Activated T-cell treated with anti-CD3 and anti-CD28 coated beads, Interleukin-2, amount 50 U/mL, for 1 hour (primary cell): ENCODE measurements at regions not wholly inside any gene's neighbourhood (a gene's known extent, or its start where the extent isn't known, plus 50 kb on each side); places are given as distances from the start of the nearest gene placed in this dataset.

Experiments used
- DNase-seq: peaks from one replicate; pipeline ENCODE4 v3.0.0-alpha.2; 2020

GRCh38 chr13:107078229-107078765 is 510.4 kb upstream of the ARGLU1 start:
- DNase-seq = no peak

- no peak for DNase-seq
These were observed 508.9 kb upstream of the ARGLU1 start for GRCh38 chr13:107076801-107077200.

- no peak for DNase-seq
These were observed 507.6 kb upstream of the ARGLU1 start for GRCh38 chr13:107075576-107075975.

- no peak for DNase-seq
These were observed 502.9 kb upstream of the ARGLU1 start for GRCh38 chr13:107070792-107071191.

- DNase-seq = no peak
These were observed 501.3 kb upstream of the ARGLU1 start for GRCh38 chr13:107069108-107069776.

- DNase-seq = no peak
These were observed 499.4 kb upstream of the ARGLU1 start for GRCh38 chr13:107067381-107067780.

GRCh38 chr13:107066355-107066754 is 498.4 kb upstream of the ARGLU1 start:
- no peak for DNase-seq

GRCh38 chr13:107065036-107065435 is 497.1 kb upstream of the ARGLU1 start:
- DNase-seq = no peak

GRCh38 chr13:107057028-107057631 is 489.2 kb upstream of the ARGLU1 start:
- DNase-seq = no peak

GRCh38 chr13:107043021-107043956 is 475.4 kb upstream of the ARGLU1 start:
- DNase-seq = no peak

GRCh38 chr13:107035778-107036177 is 467.8 kb upstream of the ARGLU1 start:
- no peak for DNase-seq

GRCh38 chr13:107035186-107035585 is 467.2 kb upstream of the ARGLU1 start:
- DNase-seq = no peak

- no peak for DNase-seq
These were observed 466.4 kb upstream of the ARGLU1 start for GRCh38 chr13:107034236-107034872.

GRCh38 chr13:107031716-107032115 is 463.8 kb upstream of the ARGLU1 start:
- no peak for DNase-seq

GRCh38 chr13:107028751-107029150 is 460.8 kb upstream of the ARGLU1 start:
- no peak for DNase-seq

GRCh38 chr13:107025991-107026390 is 458.1 kb upstream of the ARGLU1 start:
- no peak for DNase-seq

- no peak for DNase-seq
These were observed 455.4 kb upstream of the ARGLU1 start for GRCh38 chr13:107023335-107023734.

GRCh38 chr13:107020393-107020792 is 452.5 kb upstream of the ARGLU1 start:
- DNase-seq = no peak

GRCh38 chr13:107018285-107018684 is 450.3 kb upstream of the ARGLU1 start:
- no peak for DNase-seq

- no peak for DNase-seq
These were observed 438.7 kb upstream of the ARGLU1 start for GRCh38 chr13:107006661-107007060.

GRCh38 chr13:107005577-107005976 is 437.6 kb upstream of the ARGLU1 start:
- DNase-seq = no peak

GRCh38 chr13:107003911-107004310 is 436.0 kb upstream of the ARGLU1 start:
- DNase-seq = no peak

GRCh38 chr13:106998664-106999063 is 430.7 kb upstream of the ARGLU1 start:
- DNase-seq = no peak
